Ishikawa (cell line): ENCODE measurements at regions not wholly inside any gene's neighbourhood (a gene's known extent, or its start where the extent isn't known, plus 50 kb on each side); places are given as distances from the start of the nearest gene placed in this dataset.

Source experiments
- CEBPB ChIP-seq: IDR thresholded peaks from 2 replicates; pipeline ENCODE4 v1.6.1; 2012
- CREB1 ChIP-seq: IDR thresholded peaks from 2 replicates; pipeline ENCODE4 v1.6.1; 2012; ENCODE audit warnings: low read depth
- EGR1 ChIP-seq: IDR thresholded peaks from 2 replicates; pipeline ENCODE4 v1.6.1; 2012
- EP300 ChIP-seq: IDR thresholded peaks from 2 replicates; pipeline ENCODE4 v1.6.1; 2012; ENCODE audit warnings: borderline replicate concordance
- FOXM1 ChIP-seq: IDR thresholded peaks from 2 replicates; pipeline ENCODE4 v1.6.1; 2012; ENCODE audit warnings: low read depth, borderline replicate concordance
- NFIC ChIP-seq: IDR thresholded peaks from 2 replicates; pipeline ENCODE4 v1.6.1; 2012
- RAD21 ChIP-seq: IDR thresholded peaks from 2 replicates; pipeline ENCODE4 v1.6.1; 2012; ENCODE audit warnings: low read depth
- TAF1 ChIP-seq: IDR thresholded peaks from 2 replicates; pipeline ENCODE4 v1.6.1; 2012; ENCODE audit warnings: low read depth, mild to moderate bottlenecking
- TCF12 ChIP-seq: IDR thresholded peaks from 2 replicates; pipeline ENCODE4 v1.6.1; 2012; ENCODE audit warnings: low read depth
- TEAD4 ChIP-seq: IDR thresholded peaks from 2 replicates; pipeline ENCODE4 v1.6.1; 2012
- YY1 ChIP-seq: IDR thresholded peaks from 2 replicates; pipeline ENCODE4 v1.6.1; 2012; ENCODE audit warnings: low read depth
- ZBTB7A ChIP-seq: IDR thresholded peaks from 2 replicates; pipeline ENCODE4 v1.6.1; 2012; ENCODE audit warnings: low read depth
- TF ChIP-seq, protein P1 (sequence below): IDR thresholded peaks from 2 replicates; pipeline ENCODE4 v1.6.1; 2012
- TF ChIP-seq, protein P2 (sequence below): IDR thresholded peaks from 2 replicates; pipeline ENCODE4 v1.6.1; 2012
- TF ChIP-seq, protein P3 (sequence below): IDR thresholded peaks from 2 replicates; pipeline ENCODE4 v1.6.1; 2012; ENCODE audit warnings: low read depth, mild to moderate bottlenecking

DNA sequence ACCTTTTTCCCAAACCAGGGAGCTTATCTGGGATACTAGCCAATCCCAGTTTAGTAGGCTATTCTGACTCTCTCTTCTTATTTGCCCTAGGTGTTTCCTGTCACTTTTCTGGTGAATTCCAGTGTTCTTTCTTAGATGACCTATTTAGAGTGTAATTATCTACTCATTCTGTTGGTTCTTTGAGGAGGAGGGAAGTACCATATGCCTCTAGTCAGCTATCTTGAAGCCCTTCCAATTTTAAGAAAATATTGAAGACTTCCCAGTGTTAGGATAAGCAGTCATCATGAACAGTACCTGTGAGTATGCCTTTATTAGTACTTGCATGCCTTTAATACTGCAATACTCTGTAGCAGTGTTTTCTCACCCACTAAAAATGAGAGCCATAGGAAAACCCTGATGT lies 724.3 kb upstream of the SLITRK1 start:
- no peak for TF ChIP-seq CEBPB
- no peak for TF ChIP-seq FOXM1
- TF ChIP-seq EP300, result no peak
- TF ChIP-seq, protein P1, sequence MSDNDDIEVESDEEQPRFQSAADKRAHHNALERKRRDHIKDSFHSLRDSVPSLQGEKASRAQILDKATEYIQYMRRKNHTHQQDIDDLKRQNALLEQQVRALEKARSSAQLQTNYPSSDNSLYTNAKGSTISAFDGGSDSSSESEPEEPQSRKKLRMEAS, result no peak
- no peak for TF ChIP-seq EGR1
- TF ChIP-seq, protein P2, sequence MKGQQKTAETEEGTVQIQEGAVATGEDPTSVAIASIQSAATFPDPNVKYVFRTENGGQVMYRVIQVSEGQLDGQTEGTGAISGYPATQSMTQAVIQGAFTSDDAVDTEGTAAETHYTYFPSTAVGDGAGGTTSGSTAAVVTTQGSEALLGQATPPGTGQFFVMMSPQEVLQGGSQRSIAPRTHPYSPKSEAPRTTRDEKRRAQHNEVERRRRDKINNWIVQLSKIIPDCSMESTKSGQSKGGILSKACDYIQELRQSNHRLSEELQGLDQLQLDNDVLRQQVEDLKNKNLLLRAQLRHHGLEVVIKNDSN, result no peak
- TF ChIP-seq, protein P3, sequence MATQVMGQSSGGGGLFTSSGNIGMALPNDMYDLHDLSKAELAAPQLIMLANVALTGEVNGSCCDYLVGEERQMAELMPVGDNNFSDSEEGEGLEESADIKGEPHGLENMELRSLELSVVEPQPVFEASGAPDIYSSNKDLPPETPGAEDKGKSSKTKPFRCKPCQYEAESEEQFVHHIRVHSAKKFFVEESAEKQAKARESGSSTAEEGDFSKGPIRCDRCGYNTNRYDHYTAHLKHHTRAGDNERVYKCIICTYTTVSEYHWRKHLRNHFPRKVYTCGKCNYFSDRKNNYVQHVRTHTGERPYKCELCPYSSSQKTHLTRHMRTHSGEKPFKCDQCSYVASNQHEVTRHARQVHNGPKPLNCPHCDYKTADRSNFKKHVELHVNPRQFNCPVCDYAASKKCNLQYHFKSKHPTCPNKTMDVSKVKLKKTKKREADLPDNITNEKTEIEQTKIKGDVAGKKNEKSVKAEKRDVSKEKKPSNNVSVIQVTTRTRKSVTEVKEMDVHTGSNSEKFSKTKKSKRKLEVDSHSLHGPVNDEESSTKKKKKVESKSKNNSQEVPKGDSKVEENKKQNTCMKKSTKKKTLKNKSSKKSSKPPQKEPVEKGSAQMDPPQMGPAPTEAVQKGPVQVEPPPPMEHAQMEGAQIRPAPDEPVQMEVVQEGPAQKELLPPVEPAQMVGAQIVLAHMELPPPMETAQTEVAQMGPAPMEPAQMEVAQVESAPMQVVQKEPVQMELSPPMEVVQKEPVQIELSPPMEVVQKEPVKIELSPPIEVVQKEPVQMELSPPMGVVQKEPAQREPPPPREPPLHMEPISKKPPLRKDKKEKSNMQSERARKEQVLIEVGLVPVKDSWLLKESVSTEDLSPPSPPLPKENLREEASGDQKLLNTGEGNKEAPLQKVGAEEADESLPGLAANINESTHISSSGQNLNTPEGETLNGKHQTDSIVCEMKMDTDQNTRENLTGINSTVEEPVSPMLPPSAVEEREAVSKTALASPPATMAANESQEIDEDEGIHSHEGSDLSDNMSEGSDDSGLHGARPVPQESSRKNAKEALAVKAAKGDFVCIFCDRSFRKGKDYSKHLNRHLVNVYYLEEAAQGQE, result no peak
- no peak for TF ChIP-seq TEAD4

DNA sequence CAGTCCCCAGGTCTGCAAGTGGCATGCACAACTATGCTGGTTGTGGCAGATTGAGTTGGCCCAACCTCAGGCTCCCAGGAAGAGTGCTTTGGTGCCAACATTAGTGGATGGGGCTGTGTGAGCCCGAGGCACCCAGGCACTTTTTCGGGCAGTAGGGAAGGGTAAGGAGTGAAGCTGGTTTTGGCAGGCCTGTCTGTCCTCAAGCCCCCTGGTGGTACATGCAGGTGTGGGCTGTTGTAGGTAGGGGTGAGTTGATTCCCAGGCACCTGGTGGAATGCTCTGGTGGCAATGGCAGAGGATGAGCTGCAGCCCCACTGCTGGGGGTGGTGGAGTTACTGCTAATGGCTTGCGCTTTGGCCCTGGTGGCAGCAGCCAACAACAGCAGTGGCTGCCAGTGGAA lies 723.7 kb upstream of the SLITRK1 start:
- TF ChIP-seq EGR1 (no peak), ZBTB7A (no peak), NFIC (no peak), FOXM1 (no peak), RAD21 (no peak), TCF12 (no peak), TAF1 (no peak), CEBPB (no peak), YY1 (no peak), EP300 (no peak), CREB1 (no peak), TEAD4 (no peak)
- TF ChIP-seq, protein P2, result no peak
- TF ChIP-seq, protein P1, result no peak
- TF ChIP-seq, protein P3, result no peak

DNA sequence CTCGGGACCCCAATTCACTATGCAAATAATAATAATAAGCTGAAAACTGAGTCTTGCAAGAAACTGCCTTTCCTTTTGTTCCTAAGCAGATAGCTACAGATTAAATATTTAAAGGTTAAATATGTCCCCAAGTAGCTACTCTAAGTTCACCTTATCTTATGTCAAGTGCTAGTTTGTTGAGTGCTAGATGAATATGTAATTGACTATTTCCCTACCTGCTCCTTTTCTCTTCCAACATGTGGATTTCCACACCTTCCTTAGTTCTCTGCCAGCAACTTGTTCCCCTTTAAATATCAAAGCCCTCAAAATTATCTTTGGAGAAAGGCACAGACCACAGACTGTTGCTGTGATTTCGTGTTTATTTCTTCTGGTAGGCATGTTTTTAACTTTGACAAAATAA lies 709.2 kb upstream of the SLITRK1 start:
- no peak for TF ChIP-seq CREB1
- TF ChIP-seq, protein P2, result no peak
- no peak for TF ChIP-seq EP300
- no peak for TF ChIP-seq NFIC
- no peak for TF ChIP-seq ZBTB7A
- TF ChIP-seq TEAD4, result no peak
- no peak for TF ChIP-seq TCF12

DNA sequence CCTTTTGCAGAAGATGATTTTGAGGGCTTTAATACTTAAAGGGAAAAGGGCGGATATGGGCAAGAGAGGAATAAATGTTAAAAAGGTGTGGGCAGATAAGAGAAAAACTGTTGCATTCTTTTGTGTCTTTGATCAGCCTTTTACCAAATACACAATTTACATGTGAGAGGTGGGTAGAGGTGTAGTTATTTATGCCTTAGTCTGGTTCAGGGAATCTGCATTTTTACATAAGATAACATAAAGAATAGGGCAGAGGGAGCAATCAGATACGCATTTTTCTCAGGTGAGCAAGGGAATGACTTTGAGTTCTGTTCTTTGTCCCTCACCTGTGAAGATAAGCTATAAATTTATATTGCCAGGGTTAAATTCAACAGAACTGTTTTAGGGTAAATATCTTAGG lies 708.4 kb upstream of the SLITRK1 start:
- TF ChIP-seq TCF12 (no peak), TEAD4 (no peak), ZBTB7A (no peak), FOXM1 (no peak), EP300 (no peak), EGR1 (no peak), NFIC (no peak), YY1 (no peak), TAF1 (no peak), CREB1 (no peak), CEBPB (no peak), RAD21 (no peak)
- TF ChIP-seq, protein P2, result no peak
- TF ChIP-seq, protein P3, result no peak
- TF ChIP-seq, protein P1, result no peak
